ENCODE measurements at regions not wholly inside any gene's neighbourhood (a gene's known extent, or its start where the extent isn't known, plus 50 kb on each side); places are given as distances from the start of the nearest gene placed in this dataset.

GRCh38 chr6:164690241-164690640, 619.2 kb downstream of the C6orf118 start:
- TF ChIP-seq CTCF (IDR thresholded peaks at IDR 0.05; ENCODE audit: insufficient read depth, low read length, poor library complexity, severe bottlenecking) (no peak), EZH2phosphoT487 (conservative IDR thresholded peaks at IDR 0.05; ENCODE audit: low read length) (no peak)
